HEK293 (cell line): ENCODE measurements at regions not wholly inside any gene's neighbourhood (a gene's known extent, or its start where the extent isn't known, plus 50 kb on each side); places are given as distances from the start of the nearest gene placed in this dataset.

ENCODE experiments used
- CTCF ChIA-PET: fragments of 350-600 bp; formaldehyde crosslinking; extraction: SDS; loops from one replicate; lab custom pipeline; 2021; ENCODE audit warnings: antibody characterized with exemption; lab: Yijun Ruan, JAX
- POLR2A ChIA-PET: fragments of 300-600 bp; formaldehyde crosslinking; extraction: SDS; loops from one replicate; lab custom pipeline; 2020; ENCODE audit warnings: antibody characterized with exemption, inconsistent platforms; lab: Yijun Ruan, JAX
- H3K27ac ChIP-seq: fragments of 200-500 bp; sonication (Bioruptor generic); 2 replicates; pipeline ENCODE4 v1.5.1; 2014; ENCODE audit warnings: low read depth, low read length, control low read depth, inconsistent platforms; ENCODE audit errors: extremely low read depth
- H3K36me3 ChIP-seq, 2 experiments: fragments of 200-500 bp in 1 of 2; sonication (Bioruptor generic) in 1 of 2; 1 replicate in 1 of 2; 2 replicates in 1 of 2; pipeline ENCODE4 v1.5.1; 2014 to 2017; ENCODE audit warnings: inconsistent platforms in 2 of 2, low read length in 2 of 2; ENCODE audit not compliant: control insufficient read depth in 2 of 2, insufficient read depth in 1 of 2
- H3K4me1 ChIP-seq: fragments of 200-500 bp; sonication (Bioruptor generic); 2 replicates; pipeline ENCODE4 v1.5.1; 2014; ENCODE audit warnings: mild to moderate bottlenecking, low read length, inconsistent platforms; ENCODE audit not compliant: control insufficient read depth, insufficient read depth
- H3K4me3 ChIP-seq: 2 replicates; pipeline ENCODE4 v1.5.1; 2011; ENCODE audit warnings: low read depth, mild to moderate bottlenecking, control low read depth, low read length, moderate library complexity
- H3K9me3 ChIP-seq: fragments of 200-500 bp; sonication (Bioruptor generic); 2 replicates; pipeline ENCODE4 v1.5.1; 2014; ENCODE audit warnings: low read depth, low read length, inconsistent platforms; ENCODE audit not compliant: control insufficient read depth, insufficient read depth
- HOXC10 ChIP-seq: sonication (generic); formaldehyde crosslinking; IDR thresholded peaks from 2 replicates; pipeline ENCODE4 v1.8.1; 2023; ENCODE audit warnings: mild to moderate bottlenecking, missing genetic modification reagents
- PRDM2 ChIP-seq: fragments of 450-650 bp; formaldehyde crosslinking; IDR thresholded peaks from 2 replicates; pipeline ENCODE4 v1.5.1; 2016; ENCODE audit warnings: missing biosample characterization, missing genetic modification characterization, borderline replicate concordance
- PRDM4 ChIP-seq: fragments of 450-650 bp; formaldehyde crosslinking; IDR thresholded peaks from 2 replicates; pipeline ENCODE4 v1.5.1; 2017; ENCODE audit warnings: missing biosample characterization, missing genetic modification characterization
- ZBTB49 ChIP-seq: fragments of 450-650 bp; formaldehyde crosslinking; IDR thresholded peaks from 2 replicates; pipeline ENCODE4 v1.5.1; 2016; ENCODE audit warnings: missing biosample characterization, missing genetic modification characterization, low read depth
- ZNF16 ChIP-seq: fragments of 450-650 bp; formaldehyde crosslinking; IDR thresholded peaks from 2 replicates; pipeline ENCODE4 v1.5.1; 2016; ENCODE audit warnings: low read depth, missing biosample characterization, missing genetic modification characterization
- ZNF169 ChIP-seq: fragments of 450-650 bp; formaldehyde crosslinking; IDR thresholded peaks from 2 replicates; pipeline ENCODE4 v1.5.1; 2016; ENCODE audit warnings: missing biosample characterization, missing genetic modification characterization
- ZNF18 ChIP-seq: fragments of 450-650 bp; formaldehyde crosslinking; IDR thresholded peaks from 2 replicates; pipeline ENCODE4 v1.5.1; 2016; ENCODE audit warnings: missing biosample characterization, missing genetic modification characterization
- ZNF2 ChIP-seq: fragments of 450-650 bp; formaldehyde crosslinking; IDR thresholded peaks from 2 replicates; pipeline ENCODE4 v1.5.1; 2016; ENCODE audit warnings: missing biosample characterization, missing genetic modification characterization
- ZNF223 ChIP-seq: fragments of 450-650 bp; formaldehyde crosslinking; IDR thresholded peaks from 2 replicates; pipeline ENCODE4 v1.5.1; 2016; ENCODE audit warnings: missing biosample characterization, missing genetic modification characterization
- ZNF391 ChIP-seq: fragments of 450-650 bp; formaldehyde crosslinking; IDR thresholded peaks from 2 replicates; pipeline ENCODE4 v1.5.1; 2016; ENCODE audit warnings: low read depth, missing biosample characterization, missing genetic modification characterization, borderline replicate concordance
- ZNF398 ChIP-seq: fragments of 450-650 bp; formaldehyde crosslinking; IDR thresholded peaks from 2 replicates; pipeline ENCODE4 v1.5.1; 2017; ENCODE audit warnings: missing biosample characterization, missing genetic modification characterization
- ZNF449 ChIP-seq: fragments of 450-650 bp; formaldehyde crosslinking; IDR thresholded peaks from 2 replicates; pipeline ENCODE4 v1.5.1; 2017; ENCODE audit warnings: missing biosample characterization, mild to moderate bottlenecking, missing genetic modification characterization, moderate library complexity
- ZNF488 ChIP-seq: fragments of 450-650 bp; formaldehyde crosslinking; IDR thresholded peaks from 2 replicates; pipeline ENCODE4 v1.5.1; 2016; ENCODE audit warnings: missing biosample characterization, missing genetic modification characterization
- ZNF501 ChIP-seq: fragments of 450-650 bp; formaldehyde crosslinking; IDR thresholded peaks from 2 replicates; pipeline ENCODE4 v1.5.1; 2016; ENCODE audit warnings: missing biosample characterization, missing genetic modification characterization
- ZNF621 ChIP-seq: fragments of 450-650 bp; formaldehyde crosslinking; IDR thresholded peaks from 2 replicates; pipeline ENCODE4 v1.5.1; 2017; ENCODE audit warnings: missing biosample characterization, missing genetic modification characterization
- ZSCAN30 ChIP-seq: fragments of 450-650 bp; IDR thresholded peaks from 2 replicates; pipeline ENCODE4 v1.5.1; 2018; ENCODE audit warnings: missing biosample characterization, mild to moderate bottlenecking, missing genetic modification characterization, moderate library complexity
- ZSCAN5A ChIP-seq: fragments of 450-650 bp; formaldehyde crosslinking; IDR thresholded peaks from 2 replicates; pipeline ENCODE4 v1.5.1; 2016; ENCODE audit warnings: missing biosample characterization, missing genetic modification characterization

GRCh38 chr2:88892788-88893187, 201.3 kb downstream of the RPIA start:
- ChIA-PET CTCF (interaction anchor here (0.8 to 3.3 kb wide), 4 partner anchors 11 to 126 kb away, joined by 3 to 24 read pairs (median 4); no protein-coding TSS in a partner anchor), POLR2A (no interaction called here)

More at GRCh38 chr2:88892788-88893187, 201.3 kb downstream of the RPIA start:
- Histone ChIP-seq H3K4me3 (no peak overlapping the region), H3K4me1 (0 out of 2 replicates have a peak, but pooled peaks cover 2% of the 10 kb centered on the region), H3K36me3 (no peaks in the 10 kb centered on the region), H3K9me3 (no peaks in the 10 kb centered on the region), H3K27ac (no peak overlapping the region)
- TF ChIP-seq ZSCAN5A: no peak
- no peak for TF ChIP-seq ZNF18
- no peak for TF ChIP-seq ZNF449 (tag by site-specific recombination)
- no peak for TF ChIP-seq ZNF398
- no peak for TF ChIP-seq ZNF223 (tag by site-specific recombination)
- no peak for TF ChIP-seq HOXC10 (CRISPR knock-in tag)
- no peak for TF ChIP-seq PRDM4 (tag by site-specific recombination)
- TF ChIP-seq ZNF391 (tag by site-specific recombination): no peak
- TF ChIP-seq ZNF16: no peak
- no peak for TF ChIP-seq PRDM2 (tag by site-specific recombination)
- TF ChIP-seq ZNF488: no peak
- TF ChIP-seq ZSCAN30 (tag by site-specific recombination): no peak
- TF ChIP-seq ZNF2 (tag by site-specific recombination): no peak
- TF ChIP-seq ZBTB49 (tag by site-specific recombination): no peak
- TF ChIP-seq ZNF501 (tag by site-specific recombination): no peak
- TF ChIP-seq ZNF621 (tag by site-specific recombination): no peak
- no peak for TF ChIP-seq ZNF169
- TF ChIP-seq, all 188 proteins: peak for 0
